COLO668 (cell line): ENCODE measurements at regions not wholly inside any gene's neighbourhood (a gene's known extent, or its start where the extent isn't known, plus 50 kb on each side); places are given as distances from the start of the nearest gene placed in this dataset.
"Not testable (repeated sequence)": the region's sequence is repeated elsewhere in the genome, so short reads cannot be mapped to it uniquely, and the experiment has no call there.

ENCODE experiments used
- DNase-seq: peaks from one replicate; lab custom pipeline; 2025; ENCODE audit not compliant: unreplicated experiment; lab: John Stamatoyannopoulos, UW

DNA sequence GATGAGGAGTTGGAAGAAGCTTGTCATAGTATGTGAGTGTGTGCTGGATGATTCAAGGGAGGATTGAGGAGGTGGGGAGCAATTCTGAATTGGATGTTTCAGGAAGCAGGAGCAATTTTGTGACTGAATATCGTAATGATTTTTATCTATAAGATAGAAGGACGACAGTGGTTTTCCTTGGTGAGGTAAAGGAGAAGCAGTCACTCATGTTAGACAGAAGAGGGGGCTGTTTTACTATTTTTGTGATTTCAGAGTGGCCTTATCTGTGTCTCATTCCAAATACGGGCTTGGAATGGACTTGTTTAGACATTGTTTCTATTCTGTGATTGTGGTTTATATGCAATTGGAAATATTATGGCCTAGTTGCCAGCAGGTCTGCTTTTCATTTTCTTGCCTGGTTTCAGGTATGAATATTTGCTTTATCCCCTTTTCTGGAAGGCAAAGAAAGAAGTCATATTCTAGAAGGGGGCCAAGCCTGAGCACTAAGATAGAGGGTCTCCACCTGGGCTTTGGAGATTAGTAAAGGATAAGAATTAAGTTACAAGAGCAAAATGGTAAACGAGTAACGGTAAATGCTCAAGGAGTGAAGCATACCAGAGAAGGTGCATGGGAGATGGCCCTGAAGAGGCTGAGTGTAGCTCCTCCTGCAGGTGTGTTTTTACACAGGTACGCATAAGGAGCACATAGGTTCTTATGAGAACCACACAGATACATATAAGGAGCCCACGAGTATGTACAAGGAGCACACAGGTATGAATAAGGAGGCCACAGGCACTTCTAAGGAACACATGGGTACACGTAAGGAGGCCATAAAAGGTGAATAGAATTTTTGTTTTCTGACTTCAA is 124.6 kb upstream of the KCNAB1 start:
- DNase-seq = no peak

DNA sequence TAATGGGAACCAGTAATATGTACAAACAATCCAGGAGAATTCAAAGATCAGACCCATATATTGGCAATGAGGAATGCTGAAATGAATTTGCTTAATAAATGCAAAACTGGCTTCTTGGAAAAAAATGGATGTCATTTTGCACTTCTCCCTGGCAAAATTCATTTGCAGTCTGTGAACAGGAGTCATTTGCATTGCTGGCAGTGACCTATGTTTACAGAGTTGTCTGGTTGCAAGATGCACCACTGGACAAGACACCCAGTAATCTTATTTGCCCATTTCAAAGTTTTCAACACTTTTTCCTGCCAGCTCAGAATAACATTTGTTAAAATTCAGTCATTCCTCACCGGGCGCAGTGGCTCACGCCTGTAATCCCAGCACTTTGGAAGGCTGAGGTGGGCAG is 123.5 kb upstream of the KCNAB1 start:
- DNase-seq = no peak

DNA sequence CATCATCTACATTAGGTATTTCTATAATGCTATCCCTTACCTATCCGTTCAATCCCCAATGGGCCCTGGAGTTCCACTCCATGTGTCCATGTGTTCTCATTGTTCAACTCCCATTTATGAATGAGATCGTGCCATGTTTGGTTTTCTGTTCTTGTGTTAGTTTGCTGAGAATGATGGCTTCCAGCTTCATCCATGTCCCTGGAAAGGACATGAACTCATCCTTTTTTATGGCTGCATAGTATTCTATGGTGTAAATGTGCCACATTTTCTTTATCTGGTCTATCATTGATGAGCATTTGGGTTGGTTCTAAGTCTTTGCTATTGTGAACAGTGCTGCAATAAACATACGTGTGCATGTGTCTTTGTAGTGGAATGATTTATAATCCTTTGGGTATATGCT is 122.2 kb upstream of the KCNAB1 start:
- not testable (repeated sequence) for DNase-seq

DNA sequence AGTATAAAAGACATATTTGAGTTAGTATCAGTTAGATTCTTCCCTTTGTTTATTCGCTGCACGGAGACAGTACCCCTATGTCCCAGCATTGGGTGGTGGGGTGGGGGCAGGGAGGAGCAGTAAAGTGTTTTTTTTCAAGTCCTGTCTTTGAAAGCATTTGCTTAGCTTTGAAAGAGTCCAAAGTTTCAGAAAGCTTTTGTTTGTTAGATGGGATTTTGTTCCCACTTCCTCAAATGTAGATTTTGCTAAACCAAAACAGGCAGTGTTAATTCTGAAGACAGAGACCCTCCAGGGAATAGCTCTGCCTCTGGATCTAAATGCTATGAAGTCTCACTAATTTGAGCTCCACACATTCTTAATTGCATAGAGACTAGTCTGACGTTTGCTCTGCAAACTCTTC is 114.6 kb upstream of the KCNAB1 start:
- DNase-seq = no peak

DNA sequence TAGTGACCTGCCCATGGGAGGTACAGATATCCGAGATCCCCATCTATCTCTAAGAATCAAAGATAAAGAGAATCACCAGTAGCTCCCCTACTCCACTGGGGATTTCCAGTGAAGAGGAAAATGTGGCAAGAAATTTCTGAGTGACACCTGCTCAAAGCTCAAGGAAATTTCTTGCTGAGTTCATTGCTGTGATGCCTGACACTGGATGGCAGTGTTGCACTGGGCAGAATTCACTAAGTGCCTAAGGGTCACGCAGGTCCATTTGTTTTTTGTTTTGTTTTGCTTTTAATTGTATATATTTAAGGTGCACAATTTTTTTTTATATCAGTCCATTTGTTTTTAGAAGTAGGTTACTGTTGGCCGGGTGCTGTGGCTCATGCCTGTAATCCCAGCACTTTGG is 109.5 kb upstream of the KCNAB1 start:
- peak; percentile 25 for DNase-seq

DNA sequence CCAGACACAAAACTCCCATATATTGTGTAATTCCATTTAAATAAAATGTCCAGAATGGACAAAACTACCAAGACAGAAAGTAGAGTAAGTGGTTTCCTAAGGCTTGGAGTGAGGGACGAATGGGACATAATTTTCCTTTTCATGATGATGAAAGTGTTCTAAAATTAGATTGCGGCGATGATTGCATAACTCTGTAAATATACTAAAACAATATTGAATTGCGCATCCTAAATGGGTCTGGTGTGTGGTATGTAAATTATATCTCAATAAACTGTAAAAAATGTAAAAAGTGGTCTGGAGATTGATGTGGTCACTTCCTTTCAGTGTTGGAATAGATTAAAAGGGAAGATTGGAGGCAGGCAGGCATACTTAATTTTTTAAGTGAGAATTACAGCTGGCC is 105.9 kb upstream of the KCNAB1 start:
- DNase-seq = no peak

DNA sequence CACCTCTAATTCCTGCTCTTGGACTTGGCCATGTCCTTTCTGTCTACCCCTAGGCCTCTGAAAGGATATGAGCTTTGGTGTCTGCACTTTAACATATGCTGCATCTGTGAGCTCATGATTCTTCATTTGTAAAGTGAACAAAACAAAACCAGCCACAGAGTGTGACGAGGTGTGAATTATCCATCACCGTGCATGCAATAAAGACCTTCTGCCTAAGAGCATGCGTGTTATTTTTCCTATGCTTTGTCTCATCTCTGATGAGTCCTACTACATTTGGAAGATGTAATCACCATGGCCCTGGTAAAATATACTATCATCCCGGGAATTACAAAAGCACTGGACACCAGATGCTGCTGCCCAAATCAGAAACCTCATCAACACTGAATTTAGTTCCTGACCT is 103.5 kb upstream of the KCNAB1 start:
- DNase-seq = no peak

DNA sequence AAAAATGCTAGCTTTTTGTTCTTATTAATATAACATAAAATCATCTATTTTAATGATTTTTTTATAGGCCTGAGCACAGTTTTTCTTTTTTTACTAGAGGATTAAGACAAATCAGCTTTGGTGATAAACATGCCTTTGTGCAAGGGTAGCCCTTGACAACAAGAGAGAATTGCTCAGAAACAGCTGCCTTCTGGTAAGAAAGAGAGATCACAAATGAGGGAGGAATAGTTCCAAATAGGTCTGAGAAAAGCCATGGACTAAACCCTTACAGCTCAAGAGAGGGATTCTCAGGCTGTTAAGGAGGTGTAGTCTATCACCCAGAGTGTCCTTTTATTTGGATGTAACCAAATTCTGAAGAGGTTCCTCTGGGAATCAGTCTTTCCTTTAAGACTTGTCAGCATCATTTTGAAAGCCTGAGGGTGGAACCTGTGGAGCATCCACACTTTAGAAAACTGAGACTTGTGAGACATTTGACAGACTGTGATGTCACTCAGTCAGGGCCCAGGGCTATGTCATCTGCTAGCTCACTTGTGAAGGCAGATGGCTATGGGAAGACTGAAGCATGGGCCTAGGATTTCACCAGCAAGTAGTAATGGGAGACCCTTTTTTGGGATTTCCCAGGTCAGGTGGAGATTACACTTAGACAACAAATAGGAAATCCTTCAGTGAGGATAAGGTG is 102.9 kb upstream of the KCNAB1 start:
- DNase-seq = no peak

DNA sequence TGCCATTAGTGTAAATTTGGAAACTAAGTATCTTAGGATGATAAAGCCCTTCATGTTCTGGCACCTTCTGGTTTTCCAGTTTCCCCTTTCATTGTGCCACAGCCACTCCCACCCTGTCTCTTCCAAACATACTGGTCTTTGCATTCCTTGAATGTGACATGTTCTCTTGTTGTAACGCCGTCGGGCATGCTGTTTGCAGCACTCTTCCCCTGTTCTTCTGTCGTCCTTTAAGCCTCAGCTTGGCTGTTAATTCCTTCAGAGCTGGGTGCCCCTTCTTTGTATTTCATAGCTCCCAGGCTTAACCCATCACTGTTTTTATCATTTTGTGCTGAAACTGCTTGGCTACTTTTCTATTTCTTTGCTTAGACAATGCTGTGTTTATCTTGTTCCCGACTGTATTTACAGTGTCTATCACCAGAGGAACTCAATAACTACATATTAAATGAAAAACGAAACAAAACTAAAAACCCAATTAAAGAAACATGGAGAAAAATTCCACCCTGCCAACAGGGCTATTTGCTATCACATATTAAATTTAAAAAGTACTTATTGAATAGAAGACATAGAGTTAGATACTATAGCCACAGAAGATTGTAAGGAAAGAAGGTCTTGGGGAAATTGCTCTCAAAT is 95.4 kb upstream of the KCNAB1 start:
- DNase-seq = no peak

DNA sequence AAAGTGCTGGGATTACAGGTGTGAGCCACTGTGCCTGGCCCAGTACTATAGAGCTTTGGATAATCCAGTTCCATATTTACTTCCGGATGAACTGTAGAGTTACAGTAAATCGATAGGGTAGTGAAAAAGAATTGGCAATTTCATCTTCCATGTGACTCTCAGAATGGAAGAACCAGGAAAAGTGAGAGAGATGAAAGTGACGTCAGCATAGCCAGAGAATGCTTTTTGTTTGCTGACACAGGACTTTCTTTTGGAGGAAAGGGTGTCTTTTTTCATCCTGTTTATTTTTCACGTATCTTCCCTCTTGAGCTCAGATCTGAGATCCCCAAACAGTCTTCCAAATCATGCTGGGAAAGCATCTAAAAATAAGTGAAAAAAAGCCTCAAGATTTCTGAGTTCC is 91.2 kb upstream of the KCNAB1 start:
- no peak for DNase-seq

DNA sequence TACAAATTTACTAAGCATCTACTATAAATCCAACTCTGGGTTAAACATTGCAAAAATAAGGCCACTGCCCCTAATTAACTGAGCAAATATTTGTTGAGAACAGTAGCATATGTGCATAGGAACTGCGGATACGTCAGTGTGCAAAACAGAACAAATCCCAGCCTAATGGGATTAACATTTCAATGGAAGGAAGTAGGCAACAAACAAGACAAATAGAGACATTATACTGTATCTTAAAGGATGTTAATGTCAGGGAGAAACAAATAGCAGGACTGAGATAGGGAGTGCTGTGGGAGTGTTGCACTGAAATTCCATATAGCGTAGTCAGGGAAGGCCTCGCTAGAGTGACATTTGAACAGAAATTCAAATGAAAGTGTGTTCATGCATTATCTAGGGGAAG is 89.7 kb upstream of the KCNAB1 start:
- no peak for DNase-seq

DNA sequence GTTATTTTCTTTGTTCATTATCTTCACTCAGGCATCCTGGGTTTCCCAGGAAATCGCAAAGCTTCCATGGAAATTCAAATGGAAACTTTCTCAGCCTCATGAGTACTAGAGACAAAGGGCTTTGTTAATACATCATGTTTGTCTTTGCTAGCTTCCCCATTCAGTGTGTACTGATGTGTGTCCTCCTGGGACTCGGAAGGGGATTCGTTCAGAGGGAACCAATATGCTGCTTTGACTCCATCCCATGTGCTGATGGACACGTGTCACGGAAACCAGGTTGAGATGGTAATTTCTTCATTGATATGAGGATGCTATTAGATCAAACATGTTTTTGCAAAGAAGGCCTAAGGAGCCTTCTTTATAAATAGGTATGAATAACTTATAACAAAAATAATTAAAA is 87.0 kb upstream of the KCNAB1 start:
- no peak for DNase-seq

DNA sequence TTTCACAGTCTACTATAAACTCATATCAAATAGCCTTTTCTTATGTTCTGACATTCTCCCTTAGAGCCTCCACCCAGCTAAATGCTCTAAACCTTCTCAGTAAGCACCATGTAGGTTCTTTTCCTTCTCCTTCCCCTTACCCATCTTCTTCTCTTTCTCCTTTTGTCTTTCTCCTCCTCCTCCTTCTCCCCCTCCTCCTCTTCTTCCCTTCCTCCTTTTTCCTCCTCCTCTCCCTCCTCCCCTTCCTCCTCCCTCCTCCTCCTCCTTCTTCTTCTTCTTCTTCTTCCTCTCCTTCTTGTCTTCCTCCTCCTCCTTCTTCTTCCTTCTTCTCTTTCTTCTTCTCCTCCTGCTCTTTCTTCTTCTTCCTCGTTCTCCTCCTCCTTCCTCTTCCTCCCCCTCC is 85.2 kb upstream of the KCNAB1 start:
- no peak for DNase-seq

DNA sequence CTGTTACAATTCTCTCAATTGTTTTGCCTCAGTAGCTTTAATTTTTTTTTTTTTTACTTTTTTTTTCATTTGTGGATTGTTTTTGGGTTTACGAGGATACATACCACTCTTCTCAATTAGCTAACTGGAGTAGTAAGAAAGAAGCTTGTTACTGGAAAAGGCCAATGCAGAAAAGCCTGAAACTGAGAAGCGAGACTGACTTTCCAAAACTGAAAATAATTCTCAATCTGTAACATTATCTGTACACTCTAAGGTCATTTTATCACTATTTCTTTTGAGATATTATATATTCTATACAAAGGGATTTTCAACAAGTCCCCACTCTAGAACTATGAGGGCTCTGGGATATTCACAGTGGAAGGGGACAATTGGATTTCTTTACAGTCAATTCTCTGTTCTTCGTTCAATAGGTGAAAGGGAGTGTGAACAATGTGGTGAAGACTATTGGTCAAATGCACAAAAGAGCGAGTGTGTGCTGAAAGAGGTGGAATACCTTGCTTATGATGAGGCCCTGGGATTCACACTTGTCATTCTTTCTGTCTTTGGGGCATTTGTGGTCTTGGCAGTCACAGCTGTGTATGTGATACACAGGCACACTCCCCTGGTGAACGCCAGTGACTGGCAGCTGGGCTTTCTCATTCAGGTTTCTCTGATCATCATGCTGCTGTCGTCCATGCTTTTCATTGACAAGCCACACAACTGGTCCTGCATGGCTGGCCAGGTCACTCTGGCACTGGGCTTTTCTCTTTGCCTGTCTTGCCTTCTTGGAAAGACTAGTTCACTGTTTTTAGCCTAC is 83.9 kb upstream of the KCNAB1 start:
- peak; percentile 11 for DNase-seq

DNA sequence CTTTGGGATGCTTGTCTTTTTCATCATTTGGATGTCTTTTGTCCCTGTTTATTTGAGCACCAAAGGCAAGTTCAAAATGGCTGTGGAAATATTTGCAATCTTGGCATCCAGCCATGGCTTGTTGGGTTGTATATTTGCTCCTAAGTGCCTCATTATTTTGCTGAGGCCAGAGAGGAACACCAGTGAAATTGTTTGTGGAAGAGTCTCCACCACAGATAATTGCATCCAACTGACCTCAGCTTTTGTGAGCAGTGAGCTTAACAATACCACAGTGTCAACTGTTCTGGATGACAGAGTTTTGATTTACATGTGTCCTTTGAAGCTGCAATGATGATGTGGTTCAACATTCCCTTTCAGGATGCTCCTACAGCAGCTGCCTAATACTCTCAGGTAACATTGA is 83.0 kb upstream of the KCNAB1 start:
- peak; percentile 77 for DNase-seq

DNA sequence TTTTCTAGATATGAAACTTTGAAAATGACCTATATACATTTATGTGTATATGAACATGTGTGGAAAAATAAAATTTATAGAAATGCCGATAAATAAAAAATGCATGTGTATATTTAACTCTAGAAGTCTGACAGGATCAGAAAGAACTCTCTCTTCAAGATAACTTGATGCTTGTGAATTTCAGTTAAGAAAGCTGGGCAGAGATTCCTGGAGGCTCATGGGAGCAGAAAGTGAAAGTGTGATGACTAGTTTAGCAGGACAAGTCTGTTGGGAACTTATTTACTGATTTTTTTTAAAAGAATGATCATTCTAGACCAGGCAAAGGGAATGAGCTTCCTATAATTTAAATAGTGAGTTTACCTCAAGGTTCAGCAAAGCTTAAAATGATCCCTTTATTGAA is 81.5 kb upstream of the KCNAB1 start:
- no peak for DNase-seq

DNA sequence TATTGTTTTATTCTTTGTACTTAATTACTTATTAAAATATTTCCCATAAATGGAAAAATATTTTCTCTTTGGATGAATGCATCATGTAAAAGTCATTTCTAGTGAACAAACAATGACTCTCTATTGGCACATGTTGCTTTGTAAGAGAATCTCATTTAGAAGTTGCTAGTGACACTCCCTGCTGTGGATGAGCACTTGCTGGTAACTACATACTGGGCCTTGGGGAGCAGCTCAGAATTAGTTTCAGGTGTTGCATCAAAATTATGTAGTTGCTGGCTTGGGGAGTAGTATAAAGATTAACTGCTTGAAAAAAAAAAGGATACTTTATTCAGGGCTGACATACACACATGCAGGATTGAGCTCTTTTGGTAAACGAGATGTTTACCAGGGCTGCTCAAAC is 80.3 kb upstream of the KCNAB1 start:
- DNase-seq = no peak

DNA sequence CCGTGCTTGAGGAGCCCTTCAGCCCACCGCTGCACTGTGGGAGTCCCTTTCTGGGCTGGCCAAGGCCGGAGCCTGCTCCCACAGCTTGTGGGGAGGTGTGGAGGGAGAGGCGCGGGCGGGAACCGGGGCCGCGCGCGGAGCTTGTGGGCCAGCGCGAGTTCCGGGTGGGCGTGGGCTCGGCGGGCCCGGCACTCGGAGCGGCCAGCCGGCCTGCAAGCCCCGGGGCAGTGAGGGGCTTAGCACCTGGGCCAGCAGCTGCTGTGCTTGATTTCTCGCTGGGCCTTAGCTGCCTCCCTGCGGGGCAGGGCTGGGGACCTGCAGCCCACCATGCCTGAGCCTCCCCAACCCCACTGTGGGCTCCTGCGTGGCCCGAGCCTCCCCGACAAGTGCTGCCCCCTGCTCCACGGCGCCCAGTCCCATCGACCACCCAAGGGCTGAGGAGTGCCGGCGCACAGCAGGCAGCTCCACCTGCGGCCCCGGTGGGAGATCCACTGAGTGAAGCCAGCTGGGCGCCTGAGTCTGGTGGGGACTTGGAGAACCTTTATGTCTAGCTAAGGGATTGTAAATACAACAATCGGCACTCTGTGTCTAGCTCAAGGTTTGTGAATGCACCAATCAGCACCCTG is 79.0 kb upstream of the KCNAB1 start:
- DNase-seq = not testable (repeated sequence)

DNA sequence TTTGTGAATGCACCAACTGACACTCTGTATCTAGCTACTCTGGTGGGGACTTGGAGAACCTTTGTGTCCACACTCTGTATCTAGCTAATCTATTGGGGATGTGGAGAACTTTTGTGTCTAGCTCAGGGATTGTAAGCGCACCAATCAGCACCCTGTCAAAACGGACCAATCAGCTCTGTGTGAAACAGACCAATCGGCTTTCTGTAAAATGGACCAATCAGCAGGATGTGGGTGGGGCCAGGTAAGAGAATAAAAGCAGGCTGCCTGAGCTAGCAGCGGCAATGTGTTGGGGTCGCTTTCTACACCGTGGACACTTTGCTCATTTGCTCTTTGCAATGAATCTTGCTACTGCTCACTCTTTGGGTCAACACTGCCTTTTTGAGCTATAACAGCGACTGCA is 78.5 kb upstream of the KCNAB1 start:
- DNase-seq = not testable (repeated sequence)

DNA sequence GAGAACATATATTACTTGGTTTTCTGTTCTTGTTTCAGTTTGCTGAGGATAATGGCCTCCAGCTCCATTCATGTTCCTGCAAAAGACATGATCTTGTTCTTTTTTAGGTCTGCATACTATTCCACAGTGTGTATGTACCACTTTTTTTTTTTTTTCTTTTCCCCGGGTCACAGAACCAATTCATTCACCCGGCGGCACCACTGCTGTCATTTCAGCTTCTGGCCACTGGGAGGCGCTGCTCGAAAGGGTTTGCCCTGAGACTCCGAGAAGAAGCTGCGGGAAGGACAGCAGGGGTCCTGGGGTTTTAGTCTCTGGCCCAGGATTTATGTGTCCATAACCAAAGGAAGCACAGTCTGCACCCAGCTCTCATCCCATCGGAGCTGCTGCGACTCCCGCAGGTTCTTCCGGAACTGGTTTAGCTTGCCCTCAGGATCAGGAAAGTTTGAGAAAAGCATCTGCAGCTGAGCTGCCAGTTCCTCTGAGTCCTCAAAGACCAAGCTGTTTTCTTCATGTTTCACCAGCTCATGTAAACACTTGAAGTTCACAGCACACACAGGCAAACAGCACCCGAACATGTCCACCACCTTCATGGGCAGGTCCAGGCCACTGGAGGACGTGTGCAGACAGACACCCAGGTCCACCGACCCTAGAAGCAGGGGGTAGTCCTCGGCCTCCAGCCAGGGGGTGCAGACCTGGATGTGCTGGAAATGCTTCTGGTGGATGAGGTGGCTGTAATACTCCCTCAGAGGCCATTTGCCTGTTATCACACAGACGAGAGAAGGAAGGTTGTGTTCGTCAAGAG is 76.3 kb upstream of the KCNAB1 start:
- DNase-seq = peak; percentile 14
